Dermis blood vessel endothelial cell (primary cell): ENCODE measurements at regions not wholly inside any gene's neighbourhood (a gene's known extent, or its start where the extent isn't known, plus 50 kb on each side); places are given as distances from the start of the nearest gene placed in this dataset.
A peak's percentile ranks its signal among the peaks of the same experiment; 100 is the strongest.
"Not testable (repeated sequence)": the region's sequence is repeated elsewhere in the genome, so short reads cannot be mapped to it uniquely, and the experiment has no call there.

Source experiments
- DNase-seq: peaks from one replicate; pipeline ENCODE4 v3.0.0; 2010

- no peak for DNase-seq
Observed at GRCh38 chr4:72938516-72938915, 131.0 kb downstream of the COX18 start.

- DNase-seq, result no peak
Observed at GRCh38 chr4:72935462-72935861, 134.1 kb downstream of the COX18 start.

- DNase-seq, result no peak
Observed at GRCh38 chr4:72933029-72933428, 136.5 kb downstream of the COX18 start.

GRCh38 chr4:72931346-72931745 is 138.2 kb downstream of the COX18 start:
- DNase-seq, result no peak

GRCh38 chr4:72929596-72930274 is 139.8 kb downstream of the COX18 start:
- not testable (repeated sequence) for DNase-seq

- no peak for DNase-seq
Observed at GRCh38 chr4:72924814-72925213, 144.7 kb downstream of the COX18 start.

- DNase-seq, result no peak
Observed at GRCh38 chr4:72919937-72920336, 149.6 kb downstream of the COX18 start.

GRCh38 chr4:72919464-72919863 is 150.1 kb downstream of the COX18 start:
- no peak for DNase-seq

- DNase-seq, result no peak
Observed at GRCh38 chr4:72918362-72918761, 151.2 kb downstream of the COX18 start.

- no peak for DNase-seq
Observed at GRCh38 chr4:72911316-72911715, 158.2 kb downstream of the COX18 start.

GRCh38 chr4:72909461-72909860 is 160.1 kb downstream of the COX18 start:
- no peak for DNase-seq

GRCh38 chr4:72902354-72902753 is 167.2 kb downstream of the COX18 start:
- no peak for DNase-seq

- no peak for DNase-seq
Observed at GRCh38 chr4:72901553-72901952, 168.0 kb downstream of the COX18 start.

- no peak for DNase-seq
Observed at GRCh38 chr4:72900952-72901351, 168.6 kb downstream of the COX18 start.

- DNase-seq, result no peak
Observed at GRCh38 chr4:72899621-72900020, 169.9 kb downstream of the COX18 start.

GRCh38 chr4:72899214-72899613 is 170.3 kb downstream of the COX18 start:
- no peak for DNase-seq

GRCh38 chr4:72896515-72896914 is 173.0 kb downstream of the COX18 start:
- DNase-seq, result no peak

GRCh38 chr4:72895408-72895807 is 174.1 kb downstream of the COX18 start:
- no peak for DNase-seq

- no peak for DNase-seq
Observed at GRCh38 chr4:72893354-72894066, 176.0 kb downstream of the COX18 start.

GRCh38 chr4:72888331-72888730 is 181.2 kb downstream of the COX18 start:
- no peak for DNase-seq

GRCh38 chr4:72887152-72887551 is 182.4 kb downstream of the COX18 start:
- no peak for DNase-seq

- peak; percentile 18 for DNase-seq
Observed at GRCh38 chr4:72886602-72887001, 182.9 kb downstream of the COX18 start.

GRCh38 chr4:72884225-72884624 is 185.3 kb downstream of the COX18 start:
- not testable (repeated sequence) for DNase-seq

- DNase-seq, result no peak
Observed at GRCh38 chr4:72876946-72877345, 192.6 kb downstream of the COX18 start.

GRCh38 chr4:72875545-72875944 is 194.0 kb downstream of the COX18 start:
- DNase-seq, result no peak
